HG03520 (cell line): ENCODE measurements at regions not wholly inside any gene's neighbourhood (a gene's known extent, or its start where the extent isn't known, plus 50 kb on each side); places are given as distances from the start of the nearest gene placed in this dataset.
"Not testable (repeated sequence)": the region's sequence is repeated elsewhere in the genome, so short reads cannot be mapped to it uniquely, and the experiment has no call there.

Source experiments
- ATAC-seq: cut with Tn5 transposase; IDR thresholded peaks from one replicate; pipeline ENCODE4 v1.9.1; 2021; ENCODE audit warnings: mild to moderate bottlenecking, moderate library complexity; ENCODE audit not compliant: unreplicated experiment

GRCh38 chr21:6130734-6131133 lies 4390.6 kb upstream of the TPTE start:
- ATAC-seq = not testable (repeated sequence)

DNA sequence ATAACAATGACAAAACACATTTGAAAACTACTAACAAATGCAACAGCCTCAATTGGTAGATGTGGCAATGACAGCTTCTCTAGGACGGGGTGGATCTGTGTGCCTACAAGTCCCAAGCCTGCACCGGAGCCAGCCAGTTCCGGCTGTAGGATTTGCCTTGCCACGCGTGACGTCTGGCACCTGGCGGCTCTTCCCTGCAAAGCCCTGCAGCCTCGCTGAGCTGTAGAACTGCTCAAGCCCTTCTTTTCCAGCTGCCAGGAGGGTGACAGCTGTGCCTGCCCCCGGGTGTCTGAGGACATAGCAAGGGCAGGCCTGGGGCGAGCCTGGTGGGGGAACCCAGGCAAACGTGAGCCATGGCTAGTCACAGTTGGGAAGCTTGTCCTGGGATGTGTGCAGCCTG lies 4388.0 kb upstream of the TPTE start:
- not testable (repeated sequence) for ATAC-seq

DNA sequence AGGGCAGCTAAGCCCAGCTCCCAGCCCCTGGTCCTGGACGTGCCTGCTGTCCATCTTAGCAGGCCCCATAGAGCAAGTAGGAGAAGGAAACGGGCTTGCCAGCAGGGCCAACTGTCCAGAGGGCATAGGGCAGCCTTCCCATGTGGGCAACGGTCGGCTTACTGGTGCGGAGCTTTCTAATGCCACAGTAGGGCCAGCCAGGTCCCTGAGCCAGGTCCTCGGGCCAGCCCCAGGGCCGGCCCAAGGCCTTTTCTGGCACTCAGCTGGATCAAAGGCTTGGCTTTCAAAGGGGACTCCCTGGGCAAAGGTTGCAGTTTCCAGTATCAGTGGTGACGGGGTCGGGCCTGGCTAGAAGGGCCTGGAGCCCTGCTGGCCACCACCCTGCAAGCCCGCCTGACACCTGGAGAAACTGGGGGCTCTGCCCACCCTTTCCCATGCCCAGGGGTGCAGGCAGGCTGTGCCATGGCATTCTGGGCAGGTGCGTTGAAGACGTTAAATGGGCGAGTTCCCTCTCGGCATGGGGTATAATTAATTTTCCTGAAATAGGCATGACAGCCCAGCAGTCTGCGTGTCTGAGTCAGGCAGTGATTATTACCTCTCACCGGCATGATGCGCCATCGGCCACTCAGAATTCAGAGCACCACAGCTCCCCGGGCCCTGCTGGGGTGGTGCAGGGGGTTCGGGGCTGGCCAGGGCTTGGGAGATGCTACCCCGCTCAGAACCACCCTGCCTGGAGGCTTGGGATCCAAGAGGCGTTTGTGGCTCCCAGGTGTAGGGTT lies 4387.3 kb upstream of the TPTE start:
- ATAC-seq = not testable (repeated sequence)

GRCh38 chr21:6136732-6137131 lies 4384.7 kb upstream of the TPTE start:
- ATAC-seq = not testable (repeated sequence)

GRCh38 chr21:6138244-6139136 lies 4382.9 kb upstream of the TPTE start:
- ATAC-seq = not testable (repeated sequence)

GRCh38 chr21:6139331-6139730 lies 4382.1 kb upstream of the TPTE start:
- ATAC-seq = not testable (repeated sequence)

GRCh38 chr21:6139862-6140261 lies 4381.5 kb upstream of the TPTE start:
- not testable (repeated sequence) for ATAC-seq

- ATAC-seq = not testable (repeated sequence)
Observed at GRCh38 chr21:6140467-6141137, 4380.8 kb upstream of the TPTE start.

DNA sequence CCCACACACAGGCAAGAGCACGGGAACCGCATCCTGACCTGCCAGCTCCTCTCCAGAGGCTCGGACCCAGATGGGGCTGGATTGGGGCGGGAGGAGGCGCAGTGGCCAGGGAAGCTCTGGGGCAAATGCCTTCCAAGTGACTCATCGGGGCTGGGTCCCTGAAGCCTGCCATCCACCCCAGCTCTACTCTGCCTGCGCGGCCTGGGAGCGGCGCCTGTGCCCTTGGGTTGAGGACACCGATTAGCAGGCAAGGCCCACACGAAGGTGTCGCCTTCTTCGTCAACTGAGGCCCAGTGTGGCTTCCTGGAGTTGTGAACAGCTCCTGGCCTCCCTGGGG lies 4380.3 kb upstream of the TPTE start:
- ATAC-seq = not testable (repeated sequence)

- not testable (repeated sequence) for ATAC-seq
Observed at GRCh38 chr21:6153154-6153553, 4368.2 kb upstream of the TPTE start.

GRCh38 chr21:6154524-6155320 lies 4366.7 kb upstream of the TPTE start:
- ATAC-seq = not testable (repeated sequence)

- not testable (repeated sequence) for ATAC-seq
Observed at GRCh38 chr21:6156712-6157389, 4364.5 kb upstream of the TPTE start.

DNA sequence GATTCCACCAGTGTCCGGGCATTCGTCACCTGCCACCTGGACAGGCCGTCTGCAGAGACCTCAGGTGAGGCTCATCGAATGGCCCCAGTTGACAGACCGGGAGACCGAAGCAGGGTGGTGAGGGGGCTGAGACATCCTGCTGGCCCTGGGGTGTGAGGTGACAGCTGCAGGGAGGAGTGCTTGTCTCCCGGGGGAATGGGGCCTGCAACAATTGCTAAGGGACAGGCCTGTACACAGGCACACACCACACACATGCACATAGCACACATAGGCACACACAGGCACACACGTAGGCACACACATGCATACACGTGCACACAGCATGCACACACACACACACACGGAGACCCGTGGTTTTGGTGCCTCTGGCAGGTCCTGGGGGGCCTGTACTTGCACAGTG lies 4363.9 kb upstream of the TPTE start:
- ATAC-seq = not testable (repeated sequence)

DNA sequence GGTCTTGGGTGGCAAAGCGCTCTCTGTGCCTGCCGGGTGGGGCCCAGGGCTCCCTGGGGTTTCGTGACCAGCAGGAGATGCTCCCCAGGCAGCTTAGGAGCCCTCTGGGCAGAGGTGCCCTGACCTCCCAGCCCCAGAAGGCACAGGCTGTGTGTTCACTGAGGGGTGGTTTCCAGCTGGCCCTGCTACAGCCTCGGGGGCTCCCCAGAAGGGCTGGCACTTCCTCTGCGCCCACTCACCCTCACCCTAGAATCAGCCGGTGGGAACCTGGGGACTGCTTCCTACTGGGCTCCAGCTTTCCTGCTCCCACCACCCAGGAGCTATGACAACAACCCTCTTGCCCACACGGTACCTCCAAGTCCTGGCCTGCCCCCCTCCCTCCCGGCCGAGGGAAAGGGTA lies 4363.2 kb upstream of the TPTE start:
- not testable (repeated sequence) for ATAC-seq
